BE2C (cell line): ENCODE measurements at regions not wholly inside any gene's neighbourhood (a gene's known extent, or its start where the extent isn't known, plus 50 kb on each side); places are given as distances from the start of the nearest gene placed in this dataset.

Experiments
- DNase-seq: peaks from one replicate; pipeline ENCODE4 v3.0.0-alpha.2; 2020
- H3K27me3 ChIP-seq: fragments of 250-450 bp; sonication (Bioruptor Pico); 2 replicates; pipeline ENCODE4 v1.5.1; 2020; ENCODE audit warnings: mild to moderate bottlenecking
- H3K36me3 ChIP-seq: fragments of 250-450 bp; sonication (Bioruptor Pico); 2 replicates; pipeline ENCODE4 v1.5.1; 2020; ENCODE audit warnings: mild to moderate bottlenecking
- H3K4me1 ChIP-seq: fragments of 250-450 bp; sonication (Bioruptor Pico); 2 replicates; pipeline ENCODE4 v1.5.1; 2020
- H3K4me3 ChIP-seq: 2 replicates; pipeline ENCODE4 v1.5.1; 2011; ENCODE audit warnings: low read depth, low read length
- H3K9me3 ChIP-seq: fragments of 250-450 bp; sonication (Bioruptor Pico); 2 replicates; pipeline ENCODE4 v1.5.1; 2020
- TF ChIP-seq, protein P1 (sequence below): IDR thresholded peaks from 2 replicates; pipeline ENCODE4 v1.5.1; 2012; ENCODE audit warnings: mild to moderate bottlenecking, low read depth, low read length

GRCh38 chr1:99139876-99140275, 124.4 kb upstream of the PLPPR4 start:
- Histone ChIP-seq H3K9me3 (no peaks in the 10 kb centered on the region), H3K36me3 (no peaks in the 10 kb centered on the region), H3K27me3 (no peaks in the 10 kb centered on the region), H3K4me1 (no peaks in the 10 kb centered on the region), H3K4me3 (no peak overlapping the region)
- TF ChIP-seq, protein P1, sequence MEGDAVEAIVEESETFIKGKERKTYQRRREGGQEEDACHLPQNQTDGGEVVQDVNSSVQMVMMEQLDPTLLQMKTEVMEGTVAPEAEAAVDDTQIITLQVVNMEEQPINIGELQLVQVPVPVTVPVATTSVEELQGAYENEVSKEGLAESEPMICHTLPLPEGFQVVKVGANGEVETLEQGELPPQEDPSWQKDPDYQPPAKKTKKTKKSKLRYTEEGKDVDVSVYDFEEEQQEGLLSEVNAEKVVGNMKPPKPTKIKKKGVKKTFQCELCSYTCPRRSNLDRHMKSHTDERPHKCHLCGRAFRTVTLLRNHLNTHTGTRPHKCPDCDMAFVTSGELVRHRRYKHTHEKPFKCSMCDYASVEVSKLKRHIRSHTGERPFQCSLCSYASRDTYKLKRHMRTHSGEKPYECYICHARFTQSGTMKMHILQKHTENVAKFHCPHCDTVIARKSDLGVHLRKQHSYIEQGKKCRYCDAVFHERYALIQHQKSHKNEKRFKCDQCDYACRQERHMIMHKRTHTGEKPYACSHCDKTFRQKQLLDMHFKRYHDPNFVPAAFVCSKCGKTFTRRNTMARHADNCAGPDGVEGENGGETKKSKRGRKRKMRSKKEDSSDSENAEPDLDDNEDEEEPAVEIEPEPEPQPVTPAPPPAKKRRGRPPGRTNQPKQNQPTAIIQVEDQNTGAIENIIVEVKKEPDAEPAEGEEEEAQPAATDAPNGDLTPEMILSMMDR: no peak
- DNase-seq: no peak

DNA sequence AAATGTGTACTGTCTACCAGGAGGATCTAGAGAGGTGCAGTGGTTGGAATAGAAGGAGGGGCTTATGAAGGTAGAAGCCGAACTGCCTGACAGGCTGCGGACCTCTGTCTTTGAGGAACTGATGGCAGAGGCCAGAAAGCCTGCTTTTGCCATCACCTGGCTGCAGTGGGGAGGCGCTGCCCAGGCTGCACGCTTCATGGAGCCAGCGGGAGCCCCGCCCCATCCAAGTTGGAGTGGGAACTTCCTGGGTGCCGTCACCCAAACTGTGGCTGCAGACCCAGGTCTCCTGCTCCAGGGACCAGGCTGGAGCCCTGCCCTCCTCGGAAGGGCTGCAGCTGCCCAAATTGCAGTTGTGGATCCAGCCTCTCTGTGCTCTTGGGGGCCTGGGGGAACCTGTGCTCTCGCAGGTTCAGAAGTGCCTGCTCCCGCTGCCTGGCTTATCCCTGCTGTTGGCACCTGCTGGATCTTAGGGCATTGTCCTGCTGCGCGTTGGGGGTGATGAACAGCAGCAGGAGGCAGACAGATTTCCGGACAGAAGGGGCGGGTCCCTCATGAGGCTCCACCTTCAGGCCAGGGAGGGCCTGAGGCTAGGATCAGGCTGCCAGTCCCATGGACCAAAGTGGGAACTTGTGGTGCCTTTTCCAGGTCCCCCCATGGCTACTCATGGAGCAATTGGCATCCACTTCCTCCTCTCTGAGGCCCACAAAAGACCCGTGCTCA, 118.0 kb upstream of the PLPPR4 start:
- Histone ChIP-seq H3K4me3 (no peak overlapping the region), H3K4me1 (peaks cover 9% of the 10 kb centered on the region), H3K27me3 (no peaks in the 10 kb centered on the region), H3K9me3 (no peaks in the 10 kb centered on the region), H3K36me3 (no peaks in the 10 kb centered on the region)
- DNase-seq: no peak
- TF ChIP-seq, protein P1: no peak

GRCh38 chr1:99149952-99150351, 114.3 kb upstream of the PLPPR4 start:
- no peak for DNase-seq
- Histone ChIP-seq H3K4me3 (no peak overlapping the region), H3K36me3 (no peaks in the 10 kb centered on the region), H3K27me3 (no peaks in the 10 kb centered on the region), H3K4me1 (peaks cover 9% of the 10 kb centered on the region), H3K9me3 (no peaks in the 10 kb centered on the region)
- TF ChIP-seq, protein P1: no peak

GRCh38 chr1:99152132-99152531, 112.2 kb upstream of the PLPPR4 start:
- peaks cover 6% of the 10 kb centered on the region for H3K4me1 ChIP-seq
- H3K4me3 ChIP-seq: no peak overlapping the region
- no peaks in the 10 kb centered on the region for H3K9me3 ChIP-seq
- TF ChIP-seq, protein P1: no peak
- no peaks in the 10 kb centered on the region for H3K27me3 ChIP-seq
- DNase-seq: no peak
- no peaks in the 10 kb centered on the region for H3K36me3 ChIP-seq

DNA sequence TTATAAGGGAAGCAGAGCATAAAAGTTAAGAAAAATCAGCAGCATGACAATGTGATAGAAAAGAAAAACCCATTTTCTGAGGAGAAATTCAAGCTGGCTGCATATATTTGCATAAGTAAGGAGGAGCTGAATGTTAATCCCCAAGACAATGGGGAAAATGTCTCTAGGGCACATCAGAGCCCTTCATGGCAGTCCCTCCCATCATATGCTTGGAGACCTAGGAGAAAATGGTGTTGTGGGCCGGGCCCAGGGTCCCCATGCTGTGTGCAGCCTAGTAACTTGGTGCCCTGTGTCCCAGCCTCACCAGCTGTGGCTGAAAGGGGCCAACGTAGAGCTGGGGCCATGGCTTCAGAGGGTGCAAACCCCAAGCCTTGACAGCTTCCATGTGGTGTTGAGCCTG, 100.6 kb upstream of the PLPPR4 start:
- no peaks in the 10 kb centered on the region for H3K27me3 ChIP-seq
- H3K4me1 ChIP-seq: no peaks in the 10 kb centered on the region
- no peaks in the 10 kb centered on the region for H3K36me3 ChIP-seq
- no peak overlapping the region for H3K4me3 ChIP-seq
- no peak for DNase-seq
- no peaks in the 10 kb centered on the region for H3K9me3 ChIP-seq
- TF ChIP-seq, protein P1: no peak

DNA sequence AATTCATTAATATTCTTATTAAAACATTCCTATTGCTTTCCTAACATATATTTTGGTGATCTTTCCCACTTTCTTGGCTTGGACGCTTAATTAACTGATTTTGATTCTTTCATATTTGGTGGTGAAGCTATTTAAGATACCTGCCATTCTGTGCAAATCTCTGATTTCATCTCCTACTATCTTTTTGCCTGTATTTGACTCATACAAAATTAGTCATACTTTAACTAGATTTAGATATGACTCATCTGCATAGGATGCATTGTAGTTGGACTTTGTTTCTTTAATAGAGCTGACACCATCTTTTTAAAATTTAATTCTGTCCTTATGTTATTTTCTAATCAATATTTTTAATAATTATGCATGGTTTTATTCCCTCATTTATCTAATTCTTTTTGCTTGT, 93.8 kb upstream of the PLPPR4 start:
- TF ChIP-seq, protein P1: no peak
- Histone ChIP-seq H3K4me1 (peaks cover 12% of the 10 kb centered on the region), H3K4me3 (no peak overlapping the region), H3K36me3 (no peaks in the 10 kb centered on the region), H3K9me3 (no peaks in the 10 kb centered on the region), H3K27me3 (no peaks in the 10 kb centered on the region)
- no peak for DNase-seq
